ENCODE measurements at regions not wholly inside any gene's neighbourhood (a gene's known extent, or its start where the extent isn't known, plus 50 kb on each side); places are given as distances from the start of the nearest gene placed in this dataset.

DNA sequence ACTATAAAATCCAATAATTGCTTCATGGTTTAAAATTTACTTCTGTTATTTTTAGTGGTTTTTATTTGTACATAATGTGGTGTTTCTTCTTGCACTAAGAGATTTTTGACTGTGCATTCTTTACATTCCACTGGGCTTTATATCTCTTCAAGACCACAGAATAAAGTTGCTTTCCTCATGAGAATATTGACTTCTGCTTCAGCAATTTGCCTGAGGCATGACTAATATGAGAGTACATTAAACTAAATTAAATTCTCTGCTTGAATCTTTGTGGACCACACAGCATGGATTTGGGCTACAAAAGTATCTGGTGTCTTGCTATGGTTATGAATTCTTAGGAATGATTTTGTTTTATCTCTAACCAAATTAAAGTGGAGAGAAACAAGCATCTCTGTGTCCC, 1463.4 kb upstream of the PCDH20 start:
- TF ChIP-seq, protein P1, sequence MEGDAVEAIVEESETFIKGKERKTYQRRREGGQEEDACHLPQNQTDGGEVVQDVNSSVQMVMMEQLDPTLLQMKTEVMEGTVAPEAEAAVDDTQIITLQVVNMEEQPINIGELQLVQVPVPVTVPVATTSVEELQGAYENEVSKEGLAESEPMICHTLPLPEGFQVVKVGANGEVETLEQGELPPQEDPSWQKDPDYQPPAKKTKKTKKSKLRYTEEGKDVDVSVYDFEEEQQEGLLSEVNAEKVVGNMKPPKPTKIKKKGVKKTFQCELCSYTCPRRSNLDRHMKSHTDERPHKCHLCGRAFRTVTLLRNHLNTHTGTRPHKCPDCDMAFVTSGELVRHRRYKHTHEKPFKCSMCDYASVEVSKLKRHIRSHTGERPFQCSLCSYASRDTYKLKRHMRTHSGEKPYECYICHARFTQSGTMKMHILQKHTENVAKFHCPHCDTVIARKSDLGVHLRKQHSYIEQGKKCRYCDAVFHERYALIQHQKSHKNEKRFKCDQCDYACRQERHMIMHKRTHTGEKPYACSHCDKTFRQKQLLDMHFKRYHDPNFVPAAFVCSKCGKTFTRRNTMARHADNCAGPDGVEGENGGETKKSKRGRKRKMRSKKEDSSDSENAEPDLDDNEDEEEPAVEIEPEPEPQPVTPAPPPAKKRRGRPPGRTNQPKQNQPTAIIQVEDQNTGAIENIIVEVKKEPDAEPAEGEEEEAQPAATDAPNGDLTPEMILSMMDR (IDR thresholded peaks at IDR 0.05; ENCODE audit: insufficient read depth, low read length, poor library complexity, severe bottlenecking): no peak
- TF ChIP-seq EZH2phosphoT487 (conservative IDR thresholded peaks at IDR 0.05; ENCODE audit: low read length): no peak

Data from SU-DHL-6 (cell line).